Nephron progenitor cell (in vitro differentiated cells): ENCODE measurements at regions not wholly inside any gene's neighbourhood (a gene's known extent, or its start where the extent isn't known, plus 50 kb on each side); places are given as distances from the start of the nearest gene placed in this dataset.

ENCODE experiments used
- DNase-seq: peaks from one replicate; pipeline ENCODE4 v3.0.0; 2021
- H3K27ac Mint-ChIP-seq: 2 replicates; pipeline ENCODE4 v1.8.0; 2021; ENCODE audit warnings: mild to moderate bottlenecking, moderate library complexity, mixed read lengths
- H3K27me3 Mint-ChIP-seq: 2 replicates; pipeline ENCODE4 v1.8.0; 2021; ENCODE audit warnings: mild to moderate bottlenecking, low read depth, mixed read lengths; ENCODE audit not compliant: poor library complexity
- H3K36me3 Mint-ChIP-seq: 2 replicates; pipeline ENCODE4 v1.8.0; 2021; ENCODE audit warnings: low read depth, mixed read lengths
- H3K4me1 Mint-ChIP-seq: 2 replicates; pipeline ENCODE4 v1.8.0; 2021; ENCODE audit warnings: mixed read lengths
- H3K4me3 Mint-ChIP-seq: 2 replicates; pipeline ENCODE4 v1.8.0; 2021; ENCODE audit warnings: mild to moderate bottlenecking, moderate library complexity, mixed read lengths
- H3K9me3 Mint-ChIP-seq: 2 replicates; pipeline ENCODE4 v1.8.0; 2021; ENCODE audit warnings: mild to moderate bottlenecking, moderate library complexity, mixed read lengths
- CTCF ChIP-seq: fragments of 200-600 bp; sonication (generic); IDR thresholded peaks from 2 replicates; pipeline ENCODE4 v1.5.0; 2021; ENCODE audit warnings: antibody characterized with exemption

- Mint-ChIP-seq H3K9me3 (no peaks in the 10 kb centered on the region), H3K4me1 (peaks cover 21% of the 10 kb centered on the region), H3K36me3 (no peaks in the 10 kb centered on the region), H3K27ac (no peak overlapping the region), H3K4me3 (no peak overlapping the region), H3K27me3 (peaks cover 18% of the 10 kb centered on the region)
- no peak for TF ChIP-seq CTCF
- no peak for DNase-seq
Observed at GRCh38 chr2:45191976-45192375, 182.7 kb upstream of the SIX2 start.

GRCh38 chr2:45191146-45191863 is 182.1 kb upstream of the SIX2 start:
- no peak for TF ChIP-seq CTCF
- Mint-ChIP-seq H3K4me1 (peaks cover 21% of the 10 kb centered on the region), H3K27me3 (peaks cover 17% of the 10 kb centered on the region), H3K9me3 (no peaks in the 10 kb centered on the region), H3K36me3 (no peaks in the 10 kb centered on the region), H3K4me3 (no peak overlapping the region), H3K27ac (no peak overlapping the region)
- DNase-seq, result no peak

GRCh38 chr2:45190481-45190942 is 181.3 kb upstream of the SIX2 start:
- DNase-seq, result no peak
- no peak for TF ChIP-seq CTCF
- Mint-ChIP-seq H3K27ac (no peak overlapping the region), H3K9me3 (no peaks in the 10 kb centered on the region), H3K4me3 (no peak overlapping the region), H3K36me3 (no peaks in the 10 kb centered on the region), H3K4me1 (peaks cover 21% of the 10 kb centered on the region), H3K27me3 (peaks cover 17% of the 10 kb centered on the region)

GRCh38 chr2:45184606-45185005 is 175.4 kb upstream of the SIX2 start:
- Mint-ChIP-seq H3K36me3 (no peaks in the 10 kb centered on the region), H3K4me3 (no peak overlapping the region), H3K9me3 (no peaks in the 10 kb centered on the region), H3K27me3 (peaks cover 31% of the 10 kb centered on the region), H3K27ac (no peak overlapping the region), H3K4me1 (peaks cover 7% of the 10 kb centered on the region)
- no peak for DNase-seq
- TF ChIP-seq CTCF, result no peak

GRCh38 chr2:45182667-45183295 is 173.5 kb upstream of the SIX2 start:
- Mint-ChIP-seq H3K4me1 (peaks cover 8% of the 10 kb centered on the region), H3K36me3 (no peaks in the 10 kb centered on the region), H3K4me3 (no peak overlapping the region), H3K27ac (no peak overlapping the region), H3K27me3 (peaks cover 26% of the 10 kb centered on the region), H3K9me3 (no peaks in the 10 kb centered on the region)
- no peak for TF ChIP-seq CTCF
- DNase-seq, result no peak

GRCh38 chr2:45180779-45181178 is 171.5 kb upstream of the SIX2 start:
- peaks cover 21% of the 10 kb centered on the region for H3K27me3 Mint-ChIP-seq
- peaks cover 7% of the 10 kb centered on the region for H3K9me3 Mint-ChIP-seq
- TF ChIP-seq CTCF, result no peak
- no peak overlapping the region for H3K27ac Mint-ChIP-seq
- peaks cover 19% of the 10 kb centered on the region for H3K4me1 Mint-ChIP-seq
- no peak for DNase-seq
- peaks cover 12% of the 10 kb centered on the region for H3K36me3 Mint-ChIP-seq
- H3K4me3 Mint-ChIP-seq, result no peak overlapping the region
